ENCODE measurements at regions not wholly inside any gene's neighbourhood (a gene's known extent, or its start where the extent isn't known, plus 50 kb on each side); places are given as distances from the start of the nearest gene placed in this dataset.

- peaks cover 18% of the 10 kb centered on the region for H3K4me1 ChIP-seq (replicated peaks; ENCODE audit: insufficient read depth)
- no peak overlapping the region for H3K27ac ChIP-seq
- peak in 1 of 2 experiments; percentile 8 for DNase-seq
- BruUV-seq (replicated peaks), result no TSS peak
- TF ChIP-seq EZH2 (IDR thresholded peaks at IDR 0.05; ENCODE audit: low read depth), result no peak
- TF ChIP-seq, protein P1, sequence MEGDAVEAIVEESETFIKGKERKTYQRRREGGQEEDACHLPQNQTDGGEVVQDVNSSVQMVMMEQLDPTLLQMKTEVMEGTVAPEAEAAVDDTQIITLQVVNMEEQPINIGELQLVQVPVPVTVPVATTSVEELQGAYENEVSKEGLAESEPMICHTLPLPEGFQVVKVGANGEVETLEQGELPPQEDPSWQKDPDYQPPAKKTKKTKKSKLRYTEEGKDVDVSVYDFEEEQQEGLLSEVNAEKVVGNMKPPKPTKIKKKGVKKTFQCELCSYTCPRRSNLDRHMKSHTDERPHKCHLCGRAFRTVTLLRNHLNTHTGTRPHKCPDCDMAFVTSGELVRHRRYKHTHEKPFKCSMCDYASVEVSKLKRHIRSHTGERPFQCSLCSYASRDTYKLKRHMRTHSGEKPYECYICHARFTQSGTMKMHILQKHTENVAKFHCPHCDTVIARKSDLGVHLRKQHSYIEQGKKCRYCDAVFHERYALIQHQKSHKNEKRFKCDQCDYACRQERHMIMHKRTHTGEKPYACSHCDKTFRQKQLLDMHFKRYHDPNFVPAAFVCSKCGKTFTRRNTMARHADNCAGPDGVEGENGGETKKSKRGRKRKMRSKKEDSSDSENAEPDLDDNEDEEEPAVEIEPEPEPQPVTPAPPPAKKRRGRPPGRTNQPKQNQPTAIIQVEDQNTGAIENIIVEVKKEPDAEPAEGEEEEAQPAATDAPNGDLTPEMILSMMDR (conservative IDR thresholded peaks at IDR 0.05), result no peak
- intact Hi-C loops (cut with micrococcal nuclease; ENCODE audit: unreplicated experiment), result loop anchor here (2.0 to 10.0 kb wide), 6 partner anchors 113 to 959 kb away; partner anchors contain the start of gene CEP78
- H3F3A ChIP-seq (ENCODE audit: insufficient read depth, low read depth), result peaks cover 7% of the 10 kb centered on the region; the same call in 1 of the 2 replicates
- ChIA-PET CTCF (no interaction called here), POLR2A (ENCODE audit: unreplicated experiment) (no interaction called here)
- no peak overlapping the region for H3K4me2 ChIP-seq
- no peak overlapping the region for H3K4me3 ChIP-seq
- H4K20me1 ChIP-seq (ENCODE audit: insufficient read depth), result no peaks in the 10 kb centered on the region
- no peak overlapping the region for H2AFZ ChIP-seq
- no peaks in the 10 kb centered on the region for H3K36me3 ChIP-seq (ENCODE audit: low read depth)
- H3K79me2 ChIP-seq (ENCODE audit: low read depth), result no peaks in the 10 kb centered on the region
- no peaks in the 10 kb centered on the region for H3K9me2 ChIP-seq (ENCODE audit: insufficient read depth)
- no peaks in the 10 kb centered on the region for H3K27me3 ChIP-seq (ENCODE audit: insufficient read depth, low read depth)
- no peaks in the 10 kb centered on the region for H3K9me3 ChIP-seq (ENCODE audit: insufficient read depth, low read depth)
Measured at GRCh38 chr9:78123808-78124207, 92.2 kb upstream of the GNAQ start.

- BruUV-seq (replicated peaks), result no TSS peak
- CTCF ChIA-PET, result no interaction called here
- H3K4me3 ChIP-seq, result no peak overlapping the region
- H3K36me3 ChIP-seq (ENCODE audit: low read depth), result no peaks in the 10 kb centered on the region
- no peaks in the 10 kb centered on the region; the same call in 1 of the 2 replicates for H3K9me3 ChIP-seq (ENCODE audit: insufficient read depth, low read depth)
- intact Hi-C loops (cut with micrococcal nuclease; ENCODE audit: unreplicated experiment), result loop anchor here (2.0 to 10.0 kb wide), 6 partner anchors 114 to 958 kb away; partner anchors contain the start of gene CEP78
- POLR2A ChIA-PET (ENCODE audit: unreplicated experiment), result no interaction called here
- no peaks in the 10 kb centered on the region for H4K20me1 ChIP-seq (ENCODE audit: insufficient read depth)
- H3K27me3 ChIP-seq (ENCODE audit: insufficient read depth, low read depth), result no peaks in the 10 kb centered on the region
- H3K4me2 ChIP-seq, result no peak overlapping the region
- H3K27ac ChIP-seq, result no peak overlapping the region
- DNase-seq, result peak; percentile 26 to 36
- TF ChIP-seq EZH2 (IDR thresholded peaks at IDR 0.05; ENCODE audit: low read depth), result no peak
- TF ChIP-seq, protein P1 (conservative IDR thresholded peaks at IDR 0.05), result no peak
- H2AFZ ChIP-seq, result no peak overlapping the region
- H3K9me2 ChIP-seq (ENCODE audit: insufficient read depth), result no peaks in the 10 kb centered on the region
- H3F3A ChIP-seq (ENCODE audit: insufficient read depth, low read depth), result peaks cover 11% of the 10 kb centered on the region; the same call in 1 of the 2 replicates
- peaks cover 21% of the 10 kb centered on the region for H3K4me1 ChIP-seq (replicated peaks; ENCODE audit: insufficient read depth)
- H3K79me2 ChIP-seq (ENCODE audit: low read depth), result no peaks in the 10 kb centered on the region
Measured at GRCh38 chr9:78122631-78123030, 91.0 kb upstream of the GNAQ start.

- no peaks in the 10 kb centered on the region for H3K36me3 ChIP-seq (ENCODE audit: low read depth)
- H3K4me3 ChIP-seq, result no peak overlapping the region
- no peaks in the 10 kb centered on the region; the same call in 1 of the 2 replicates for H3K9me3 ChIP-seq (ENCODE audit: insufficient read depth, low read depth)
- H3K4me1 ChIP-seq (replicated peaks; ENCODE audit: insufficient read depth), result peaks cover 21% of the 10 kb centered on the region
- no peak overlapping the region for H3K27ac ChIP-seq
- no peaks in the 10 kb centered on the region for H3K79me2 ChIP-seq (ENCODE audit: low read depth)
- DNase-seq, result peak; percentile 26 to 70
- CTCF ChIA-PET, result interaction anchor here (0.7 to 1.5 kb wide), 4 partner anchors 144 to 1943 kb away, joined by 3 to 7 read pairs (median 4); no protein-coding TSS in a partner anchor
- peaks cover 11% of the 10 kb centered on the region; the same call in 1 of the 2 replicates for H3F3A ChIP-seq (ENCODE audit: insufficient read depth, low read depth)
- no peaks in the 10 kb centered on the region for H3K27me3 ChIP-seq (ENCODE audit: insufficient read depth, low read depth)
- H4K20me1 ChIP-seq (ENCODE audit: insufficient read depth), result no peaks in the 10 kb centered on the region
- no peak overlapping the region for H3K4me2 ChIP-seq
- no peaks in the 10 kb centered on the region for H3K9me2 ChIP-seq (ENCODE audit: insufficient read depth)
- TF ChIP-seq, protein P1 (conservative IDR thresholded peaks at IDR 0.05), result peak; percentile 76
- no peak for TF ChIP-seq EZH2 (IDR thresholded peaks at IDR 0.05; ENCODE audit: low read depth)
- H2AFZ ChIP-seq, result no peak overlapping the region
- intact Hi-C loops (cut with micrococcal nuclease; ENCODE audit: unreplicated experiment), result loop anchor here (1.0 to 10.0 kb wide), 7 partner anchors 91 to 957 kb away; partner anchors contain the start of gene GNAQ
- POLR2A ChIA-PET (ENCODE audit: unreplicated experiment), result interaction anchor here (0.6 kb wide), 1 partner anchor 1600 kb away, joined by 5 read pairs; no protein-coding TSS in a partner anchor
- no TSS peak for BruUV-seq (replicated peaks)
Measured at GRCh38 chr9:78121488-78121887, 89.9 kb upstream of the GNAQ start.
